ENCODE measurements at regions not wholly inside any gene's neighbourhood (a gene's known extent, or its start where the extent isn't known, plus 50 kb on each side); places are given as distances from the start of the nearest gene placed in this dataset.

DNA sequence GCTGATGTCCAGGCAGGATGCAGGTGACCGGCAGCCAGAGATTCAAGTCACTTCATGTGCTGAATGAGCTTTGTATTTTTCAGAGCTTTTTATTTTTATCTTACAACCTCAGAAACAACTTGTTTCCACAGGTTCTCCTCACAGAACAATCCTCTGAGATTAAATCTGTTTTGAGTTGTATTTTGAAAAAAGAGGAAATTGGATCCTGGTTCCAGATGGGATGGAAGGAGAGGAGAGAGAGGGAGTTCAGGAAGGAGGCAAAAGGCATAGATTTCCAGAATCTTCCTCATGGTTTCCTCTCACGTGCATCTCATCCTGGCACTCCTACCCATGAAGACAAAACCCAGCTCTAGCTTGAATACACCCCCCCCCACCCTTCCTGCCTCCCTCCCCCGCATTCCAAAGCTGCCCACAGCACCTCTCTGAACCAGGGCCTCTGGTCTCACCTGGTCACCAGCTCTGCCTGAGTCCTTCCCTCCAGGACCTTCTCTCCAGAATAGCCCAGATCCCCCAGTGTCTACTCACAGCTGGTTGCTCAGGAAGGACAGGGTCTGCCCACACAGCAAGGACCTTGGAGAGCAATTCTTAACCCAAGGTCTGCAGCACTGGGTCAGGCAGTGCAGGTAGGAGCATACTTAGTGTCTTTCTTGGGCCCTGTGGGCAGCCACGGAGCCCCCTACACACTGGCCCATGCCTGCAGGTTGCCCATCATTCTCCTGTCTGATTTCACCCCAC lies 104.7 kb downstream of the ZFP36L2 start:
- H3K4me3 ChIP-seq (ENCODE audit: low read depth in 1 of 3, low read length in 3 of 3), result no peak overlapping the region
- no peaks in the 10 kb centered on the region for H3K4me1 ChIP-seq (ENCODE audit: control insufficient read depth in 4 of 4, insufficient read depth in 4 of 4, low read length in 3 of 4)
- H3K27me3 ChIP-seq (ENCODE audit: control insufficient read depth in 4 of 4, insufficient read depth in 4 of 4, low read length in 3 of 4), result no peaks in the 10 kb centered on the region
- no peak for DNase-seq (ENCODE audit: low spot score)
- no peaks in the 10 kb centered on the region for H3K36me3 ChIP-seq (ENCODE audit: control insufficient read depth in 4 of 4, insufficient read depth in 3 of 4, low read depth in 1 of 4, low read length in 3 of 4)
- no peak overlapping the region for H3K9ac ChIP-seq (ENCODE audit: low read depth in 1 of 2, low read length in 2 of 2)
- no peak overlapping the region for H3K27ac ChIP-seq (ENCODE audit: low read depth in 1 of 2, low read length in 2 of 2)
- H3K9me3 ChIP-seq (ENCODE audit: control insufficient read depth in 4 of 4, low read length in 3 of 4), result peaks cover 0 to 3% (median 0%) of the 10 kb centered on the region in 4 donors
- WGBS, result 90% methylated on average over 4 of the region's 4 CpGs
- TF ChIP-seq RAD21 (IDR thresholded peaks at IDR 0.05), result no peak
- TF ChIP-seq, protein P1, sequence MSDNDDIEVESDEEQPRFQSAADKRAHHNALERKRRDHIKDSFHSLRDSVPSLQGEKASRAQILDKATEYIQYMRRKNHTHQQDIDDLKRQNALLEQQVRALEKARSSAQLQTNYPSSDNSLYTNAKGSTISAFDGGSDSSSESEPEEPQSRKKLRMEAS (IDR thresholded peaks at IDR 0.05), result no peak
- TF ChIP-seq, protein P2, sequence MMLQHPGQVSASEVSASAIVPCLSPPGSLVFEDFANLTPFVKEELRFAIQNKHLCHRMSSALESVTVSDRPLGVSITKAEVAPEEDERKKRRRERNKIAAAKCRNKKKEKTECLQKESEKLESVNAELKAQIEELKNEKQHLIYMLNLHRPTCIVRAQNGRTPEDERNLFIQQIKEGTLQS (IDR thresholded peaks at IDR 0.05), result no peak
- TF ChIP-seq RXRA (IDR thresholded peaks at IDR 0.05), result no peak
- TF ChIP-seq HNF4A (conservative IDR thresholded peaks at IDR 0.05), result no peak
- no peak for TF ChIP-seq HNF4G (IDR thresholded peaks at IDR 0.05)
- no peak for TF ChIP-seq SP1 (IDR thresholded peaks at IDR 0.05)
- TF ChIP-seq YY1 (IDR thresholded peaks at IDR 0.05), result no peak
- no peak for TF ChIP-seq JUND (IDR thresholded peaks at IDR 0.05)
- TF ChIP-seq, protein P3, sequence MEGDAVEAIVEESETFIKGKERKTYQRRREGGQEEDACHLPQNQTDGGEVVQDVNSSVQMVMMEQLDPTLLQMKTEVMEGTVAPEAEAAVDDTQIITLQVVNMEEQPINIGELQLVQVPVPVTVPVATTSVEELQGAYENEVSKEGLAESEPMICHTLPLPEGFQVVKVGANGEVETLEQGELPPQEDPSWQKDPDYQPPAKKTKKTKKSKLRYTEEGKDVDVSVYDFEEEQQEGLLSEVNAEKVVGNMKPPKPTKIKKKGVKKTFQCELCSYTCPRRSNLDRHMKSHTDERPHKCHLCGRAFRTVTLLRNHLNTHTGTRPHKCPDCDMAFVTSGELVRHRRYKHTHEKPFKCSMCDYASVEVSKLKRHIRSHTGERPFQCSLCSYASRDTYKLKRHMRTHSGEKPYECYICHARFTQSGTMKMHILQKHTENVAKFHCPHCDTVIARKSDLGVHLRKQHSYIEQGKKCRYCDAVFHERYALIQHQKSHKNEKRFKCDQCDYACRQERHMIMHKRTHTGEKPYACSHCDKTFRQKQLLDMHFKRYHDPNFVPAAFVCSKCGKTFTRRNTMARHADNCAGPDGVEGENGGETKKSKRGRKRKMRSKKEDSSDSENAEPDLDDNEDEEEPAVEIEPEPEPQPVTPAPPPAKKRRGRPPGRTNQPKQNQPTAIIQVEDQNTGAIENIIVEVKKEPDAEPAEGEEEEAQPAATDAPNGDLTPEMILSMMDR (IDR thresholded peaks at IDR 0.05; ENCODE audit: low read depth, low read length, missing input control), result no peak
- TF ChIP-seq, protein P4, sequence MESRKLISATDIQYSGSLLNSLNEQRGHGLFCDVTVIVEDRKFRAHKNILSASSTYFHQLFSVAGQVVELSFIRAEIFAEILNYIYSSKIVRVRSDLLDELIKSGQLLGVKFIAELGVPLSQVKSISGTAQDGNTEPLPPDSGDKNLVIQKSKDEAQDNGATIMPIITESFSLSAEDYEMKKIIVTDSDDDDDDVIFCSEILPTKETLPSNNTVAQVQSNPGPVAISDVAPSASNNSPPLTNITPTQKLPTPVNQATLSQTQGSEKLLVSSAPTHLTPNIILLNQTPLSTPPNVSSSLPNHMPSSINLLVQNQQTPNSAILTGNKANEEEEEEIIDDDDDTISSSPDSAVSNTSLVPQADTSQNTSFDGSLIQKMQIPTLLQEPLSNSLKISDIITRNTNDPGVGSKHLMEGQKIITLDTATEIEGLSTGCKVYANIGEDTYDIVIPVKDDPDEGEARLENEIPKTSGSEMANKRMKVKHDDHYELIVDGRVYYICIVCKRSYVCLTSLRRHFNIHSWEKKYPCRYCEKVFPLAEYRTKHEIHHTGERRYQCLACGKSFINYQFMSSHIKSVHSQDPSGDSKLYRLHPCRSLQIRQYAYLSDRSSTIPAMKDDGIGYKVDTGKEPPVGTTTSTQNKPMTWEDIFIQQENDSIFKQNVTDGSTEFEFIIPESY (IDR thresholded peaks at IDR 0.05), result no peak
- no peak for TF ChIP-seq FOXA2 (IDR thresholded peaks at IDR 0.05)
- TF ChIP-seq FOXA1 (IDR thresholded peaks at IDR 0.05), result no peak

DNA sequence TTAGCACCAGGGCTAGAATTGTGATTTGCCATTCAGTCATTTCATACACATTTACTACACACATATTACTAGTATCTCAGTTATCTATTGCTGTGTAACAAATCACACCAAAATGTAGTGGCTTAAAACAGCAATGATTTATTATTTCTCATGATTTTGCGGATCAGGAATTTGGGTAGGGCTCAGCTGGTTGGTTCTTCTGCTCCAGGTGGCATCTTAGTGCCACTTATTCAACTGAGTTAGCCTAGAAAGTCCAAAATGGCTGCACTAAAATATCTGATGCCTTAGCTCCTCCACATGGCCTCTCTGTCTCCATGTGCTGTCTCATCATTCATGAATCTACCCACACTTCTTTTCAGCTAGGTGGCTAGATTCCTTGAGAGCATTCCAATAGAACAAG lies 107.1 kb downstream of the ZFP36L2 start:
- Histone ChIP-seq H3K9me3 (ENCODE audit: control insufficient read depth in 4 of 4, low read length in 3 of 4) (peaks cover 0 to 3% (median 0%) of the 10 kb centered on the region in 4 donors), H3K9ac (ENCODE audit: low read depth in 1 of 2, low read length in 2 of 2) (no peak overlapping the region), H3K4me3 (ENCODE audit: low read depth in 1 of 3, low read length in 3 of 3) (no peak overlapping the region), H3K4me1 (ENCODE audit: control insufficient read depth in 4 of 4, insufficient read depth in 4 of 4, low read length in 3 of 4) (no peaks in the 10 kb centered on the region), H3K27ac (ENCODE audit: low read depth in 1 of 2, low read length in 2 of 2) (no peak overlapping the region), H3K27me3 (ENCODE audit: control insufficient read depth in 4 of 4, insufficient read depth in 4 of 4, low read length in 3 of 4) (no peaks in the 10 kb centered on the region), H3K36me3 (ENCODE audit: control insufficient read depth in 4 of 4, insufficient read depth in 3 of 4, low read depth in 1 of 4, low read length in 3 of 4) (no peaks in the 10 kb centered on the region)
- TF ChIP-seq, protein P5, sequence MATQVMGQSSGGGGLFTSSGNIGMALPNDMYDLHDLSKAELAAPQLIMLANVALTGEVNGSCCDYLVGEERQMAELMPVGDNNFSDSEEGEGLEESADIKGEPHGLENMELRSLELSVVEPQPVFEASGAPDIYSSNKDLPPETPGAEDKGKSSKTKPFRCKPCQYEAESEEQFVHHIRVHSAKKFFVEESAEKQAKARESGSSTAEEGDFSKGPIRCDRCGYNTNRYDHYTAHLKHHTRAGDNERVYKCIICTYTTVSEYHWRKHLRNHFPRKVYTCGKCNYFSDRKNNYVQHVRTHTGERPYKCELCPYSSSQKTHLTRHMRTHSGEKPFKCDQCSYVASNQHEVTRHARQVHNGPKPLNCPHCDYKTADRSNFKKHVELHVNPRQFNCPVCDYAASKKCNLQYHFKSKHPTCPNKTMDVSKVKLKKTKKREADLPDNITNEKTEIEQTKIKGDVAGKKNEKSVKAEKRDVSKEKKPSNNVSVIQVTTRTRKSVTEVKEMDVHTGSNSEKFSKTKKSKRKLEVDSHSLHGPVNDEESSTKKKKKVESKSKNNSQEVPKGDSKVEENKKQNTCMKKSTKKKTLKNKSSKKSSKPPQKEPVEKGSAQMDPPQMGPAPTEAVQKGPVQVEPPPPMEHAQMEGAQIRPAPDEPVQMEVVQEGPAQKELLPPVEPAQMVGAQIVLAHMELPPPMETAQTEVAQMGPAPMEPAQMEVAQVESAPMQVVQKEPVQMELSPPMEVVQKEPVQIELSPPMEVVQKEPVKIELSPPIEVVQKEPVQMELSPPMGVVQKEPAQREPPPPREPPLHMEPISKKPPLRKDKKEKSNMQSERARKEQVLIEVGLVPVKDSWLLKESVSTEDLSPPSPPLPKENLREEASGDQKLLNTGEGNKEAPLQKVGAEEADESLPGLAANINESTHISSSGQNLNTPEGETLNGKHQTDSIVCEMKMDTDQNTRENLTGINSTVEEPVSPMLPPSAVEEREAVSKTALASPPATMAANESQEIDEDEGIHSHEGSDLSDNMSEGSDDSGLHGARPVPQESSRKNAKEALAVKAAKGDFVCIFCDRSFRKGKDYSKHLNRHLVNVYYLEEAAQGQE (IDR thresholded peaks at IDR 0.05), result no peak
- TF ChIP-seq TAF1 (conservative IDR thresholded peaks at IDR 0.05) (no peak), FOXA2 (IDR thresholded peaks at IDR 0.05) (no peak), FOXA1 (IDR thresholded peaks at IDR 0.05) (no peak)
- TF ChIP-seq, protein P3 (IDR thresholded peaks at IDR 0.05; ENCODE audit: low read depth, low read length, missing input control), result no peak
- TF ChIP-seq, protein P2 (IDR thresholded peaks at IDR 0.05), result no peak
- no peak for DNase-seq (ENCODE audit: low spot score)
- 96% methylated on average over 1 of the region's 1 CpG for WGBS

Data from liver (tissue), 8 donors.